IMR-90 (cell line): ENCODE measurements at regions not wholly inside any gene's neighbourhood (a gene's known extent, or its start where the extent isn't known, plus 50 kb on each side); places are given as distances from the start of the nearest gene placed in this dataset.

Experiments used
- ATAC-seq: fragments of 200-7000 bp; cut with Tn5 transposase; 2 replicates; pipeline ENCODE4 v1.9.1; 2020; ENCODE audit warnings: low read depth, mild to moderate bottlenecking, moderate library complexity
- BruUV-seq: library from RNA; stranded (reverse); fragments of 400-500 nt; replicated peaks from 2 replicates; lab custom pipeline; 2021; lab: Mats Ljungman, UMichigan
- CTCF ChIA-PET: fragments of 300-600 bp; formaldehyde crosslinking; extraction: SDS; loops from one replicate; lab custom pipeline; 2021; ENCODE audit warnings: antibody characterized with exemption; lab: Yijun Ruan, JAX
- POLR2A ChIA-PET: fragments of 300-600 bp; sonication (Branson Sonifier 250); formaldehyde crosslinking; loops from one replicate; lab custom pipeline; 2022; ENCODE audit warnings: antibody characterized with exemption; ENCODE audit not compliant: unreplicated experiment; lab: Charles Lee
- DNase-seq: peaks from one replicate; pipeline ENCODE4 v3.0.0; 2013
- H2AFZ ChIP-seq: replicated peaks from 2 replicates; pipeline ENCODE3; 2013; ENCODE audit warnings: low read length, mild to moderate bottlenecking; ENCODE audit not compliant: poor library complexity
- H2AK5ac ChIP-seq: 2 replicates; pipeline ENCODE4 v1.6.1; 2013; ENCODE audit warnings: low read depth, low read length, inconsistent platforms
- H2AK9ac ChIP-seq: replicated peaks from 2 replicates; pipeline ENCODE3; 2013; ENCODE audit warnings: mild to moderate bottlenecking, low read depth, low read length, moderate library complexity; ENCODE audit not compliant: poor library complexity
- H2BK120ac ChIP-seq: 2 replicates; pipeline ENCODE4 v1.6.1; 2013; ENCODE audit warnings: low read depth, low read length, inconsistent platforms
- H2BK15ac ChIP-seq: 3 replicates; pipeline ENCODE4 v1.6.1; 2013; ENCODE audit warnings: low read depth, low read length, inconsistent platforms
- H2BK20ac ChIP-seq: 2 replicates; pipeline ENCODE4 v1.6.1; 2013; ENCODE audit warnings: low read depth, mild to moderate bottlenecking, inconsistent platforms, low read length, moderate library complexity
- H2BK5ac ChIP-seq: 2 replicates; pipeline ENCODE4 v1.6.1; 2013; ENCODE audit warnings: mild to moderate bottlenecking, low read depth, low read length, inconsistent platforms; ENCODE audit not compliant: poor library complexity, severe bottlenecking
- H3K14ac ChIP-seq: replicated peaks from 2 replicates; pipeline ENCODE4 v1.6.1; 2013; ENCODE audit warnings: low read depth, low read length, inconsistent platforms
- H3K18ac ChIP-seq: 2 replicates; pipeline ENCODE4 v1.6.1; 2013; ENCODE audit warnings: low read depth, low read length, control low read depth
- H3K23ac ChIP-seq: 2 replicates; pipeline ENCODE4 v1.6.1; 2013; ENCODE audit warnings: low read depth, low read length, inconsistent platforms
- H3K27ac ChIP-seq: 2 replicates; pipeline ENCODE4 v1.5.1; 2013; ENCODE audit warnings: mild to moderate bottlenecking, control low read depth, low read length; ENCODE audit not compliant: insufficient read depth
- H3K27me3 ChIP-seq: 2 replicates; pipeline ENCODE4 v1.6.1; 2013; ENCODE audit warnings: low read length; ENCODE audit not compliant: control insufficient read depth, insufficient read depth
- H3K36me3 ChIP-seq: 2 replicates; pipeline ENCODE4 v1.6.1; 2013; ENCODE audit warnings: low read length, mixed read lengths; ENCODE audit not compliant: control insufficient read depth, insufficient read depth
- H3K4ac ChIP-seq: 2 replicates; pipeline ENCODE4 v1.6.1; 2013; ENCODE audit warnings: low read depth, low read length, inconsistent platforms
- H3K4me1 ChIP-seq: 2 replicates; pipeline ENCODE4 v1.6.1; 2013; ENCODE audit warnings: low read length, mixed read lengths; ENCODE audit not compliant: control insufficient read depth, insufficient read depth
- H3K4me2 ChIP-seq: 2 replicates; pipeline ENCODE4 v1.6.1; 2013; ENCODE audit warnings: low read depth, mild to moderate bottlenecking, control low read depth, low read length, moderate library complexity
- H3K4me3 ChIP-seq: 2 replicates; pipeline ENCODE4 v1.5.1; 2013; ENCODE audit warnings: low read depth, mild to moderate bottlenecking, control low read depth, low read length, moderate library complexity; ENCODE audit not compliant: insufficient read depth
- H3K56ac ChIP-seq: 2 replicates; pipeline ENCODE4 v1.6.1; 2013; ENCODE audit warnings: low read length, inconsistent platforms; ENCODE audit not compliant: insufficient read depth; ENCODE audit errors: extremely low read depth
- H3K79me1 ChIP-seq, 2 experiments: 2 replicates each; pipeline ENCODE4 v1.6.1; 2013; ENCODE audit warnings: low read length in 2 of 2, inconsistent platforms in 1 of 2, low read depth in 1 of 2
- H3K9ac ChIP-seq: 2 replicates; pipeline ENCODE4 v1.6.1; 2013; ENCODE audit warnings: low read depth, low read length, control low read depth
- H3K9me1 ChIP-seq: 2 replicates; pipeline ENCODE4 v1.6.1; 2013; ENCODE audit warnings: low read length, inconsistent platforms; ENCODE audit not compliant: insufficient read depth
- H3K9me3 ChIP-seq: 2 replicates; pipeline ENCODE4 v1.6.1; 2013; ENCODE audit warnings: low read length; ENCODE audit not compliant: control insufficient read depth, insufficient read depth
- H4K20me1 ChIP-seq: 2 replicates; pipeline ENCODE4 v1.6.1; 2013; ENCODE audit warnings: low read length, inconsistent platforms; ENCODE audit not compliant: insufficient read depth
- H4K5ac ChIP-seq: 2 replicates; pipeline ENCODE4 v1.6.1; 2013; ENCODE audit warnings: mild to moderate bottlenecking, low read depth, low read length, control low read depth
- H4K8ac ChIP-seq, 2 experiments: 2 replicates each; pipeline ENCODE4 v1.6.1; 2013; ENCODE audit warnings: low read depth in 2 of 2, low read length in 2 of 2, control low read depth in 1 of 2, inconsistent platforms in 1 of 2
- H4K91ac ChIP-seq: 2 replicates; pipeline ENCODE4 v1.6.1; 2013; ENCODE audit warnings: low read depth, low read length, inconsistent platforms; ENCODE audit not compliant: insufficient read depth
- BHLHE40 ChIP-seq: fragments of 150-350 bp; IDR thresholded peaks from 2 replicates; pipeline ENCODE4 v1.6.1; 2016; ENCODE audit warnings: mild to moderate bottlenecking, low read depth, low read length
- CEBPB ChIP-seq: IDR thresholded peaks from 2 replicates; pipeline ENCODE4 v1.6.1; 2012; ENCODE audit warnings: low read depth, low read length, improper control_type of control experiment
- CTCF ChIP-seq: conservative IDR thresholded peaks from 2 replicates; pipeline ENCODE4 v1.5.1; 2012; ENCODE audit warnings: mild to moderate bottlenecking, low read depth, low read length, improper control_type of control experiment
- FOS ChIP-seq: fragments of 150-350 bp; IDR thresholded peaks from 2 replicates; pipeline ENCODE4 v1.6.1; 2016; ENCODE audit warnings: low read depth, low read length
- MAFK ChIP-seq: IDR thresholded peaks from 2 replicates; pipeline ENCODE4 v1.6.1; 2012; ENCODE audit warnings: low read depth, low read length, improper control_type of control experiment
- MXI1 ChIP-seq: IDR thresholded peaks from 2 replicates; pipeline ENCODE4 v1.6.1; 2012; ENCODE audit warnings: low read depth, mild to moderate bottlenecking, low read length, moderate library complexity, borderline replicate concordance
- NFE2L2 ChIP-seq: fragments of 150-350 bp; IDR thresholded peaks from 2 replicates; pipeline ENCODE4 v1.6.1; 2016; ENCODE audit warnings: low read depth, mild to moderate bottlenecking, low read length
- POLR2A ChIP-seq: IDR thresholded peaks from 2 replicates; pipeline ENCODE4 v1.6.1; 2012; ENCODE audit warnings: mild to moderate bottlenecking, low read depth, low read length
- RAD21 ChIP-seq: IDR thresholded peaks from 2 replicates; pipeline ENCODE4 v1.6.1; 2012; ENCODE audit warnings: low read length, improper control_type of control experiment
- RFX5 ChIP-seq: IDR thresholded peaks from 2 replicates; pipeline ENCODE4 v1.8.0; 2012; ENCODE audit warnings: low read depth, mild to moderate bottlenecking, low read length, moderate library complexity
- SMC3 ChIP-seq: fragments of 150-350 bp; IDR thresholded peaks from 2 replicates; pipeline ENCODE4 v1.6.1; 2016; ENCODE audit warnings: low read depth, mild to moderate bottlenecking, antibody characterized with exemption, low read length, moderate library complexity
- WGBS, 2 experiments: methylation state at CpG; one replicate each; pipeline versions ENCODE4 v1.1.5 to v1.1.7; 2013; ENCODE audit warnings: missing lambda C conversion rate in 2 of 2; ENCODE audit not compliant: insufficient read length in 1 of 2; ENCODE audit errors: extremely low coverage in 2 of 2; 5-methylcytosine and 5-hydroxymethylcytosine counted together
- dilution Hi-C: fragments of 300-500 bp; cut with HindIII; formaldehyde crosslinking; loops from one replicate; pipeline ENCODE4 v1.14.3; 2018; ENCODE audit warnings: low sequenced_read_pairs; ENCODE audit not compliant: unreplicated experiment
- in situ Hi-C: fragments of 300-500 bp; cut with MboI; formaldehyde crosslinking; loops from 3 replicates; pipeline ENCODE4 v1.14.3; 2019; ENCODE audit warnings: low sequenced_read_pairs, inconsistent platforms, mixed read lengths
- intact Hi-C: fragments of 100-400 bp; cut with micrococcal nuclease; formaldehyde crosslinking; loops from 2 replicates; pipeline ENCODE4 v1.10.0; 2022
- TF ChIP-seq, protein P1 (sequence below): fragments of 150-350 bp; IDR thresholded peaks from 2 replicates; pipeline ENCODE4 v1.6.1; 2016; ENCODE audit warnings: low read depth, mild to moderate bottlenecking, low read length, moderate library complexity, borderline replicate concordance
- TF ChIP-seq, protein P2 (sequence below): fragments of 150-350 bp; IDR thresholded peaks from 2 replicates; pipeline ENCODE4 v1.6.1; 2017; ENCODE audit warnings: mild to moderate bottlenecking, antibody characterized with exemption, low read length, low read depth

GRCh38 chr4:148630051-148630450, 187.8 kb upstream of the NR3C2 start:
- DNase-seq (no peak), ATAC-seq (no peak)
- Histone ChIP-seq H3K9ac (no peak overlapping the region), H2BK20ac (no peak overlapping the region), H3K56ac (no peak overlapping the region), H3K23ac (no peak overlapping the region), H2AK5ac (no peak overlapping the region), H3K4ac (no peak overlapping the region), H3K27me3 (no peaks in the 10 kb centered on the region), H2BK120ac (no peak overlapping the region), H2BK15ac (no peak overlapping the region), H2BK5ac (no peak overlapping the region), H3K9me1 (no peaks in the 10 kb centered on the region), H3K4me1 (no peaks in the 10 kb centered on the region), H3K14ac (no peak overlapping the region), H2AFZ (no peak overlapping the region), H4K20me1 (no peaks in the 10 kb centered on the region), H2AK9ac (no peak overlapping the region), H3K9me3 (no peaks in the 10 kb centered on the region), H3K79me1 (no peaks in the 10 kb centered on the region), H4K8ac (no peak overlapping the region), H3K18ac (no peak overlapping the region), H4K91ac (no peak overlapping the region), H3K4me3 (no peak overlapping the region), H3K4me2 (no peak overlapping the region), H4K5ac (no peak overlapping the region), H3K36me3 (no peaks in the 10 kb centered on the region), H3K27ac (no peak overlapping the region)
- dilution Hi-C loops = no loop called here
- CTCF ChIA-PET = no interaction called here
- in situ Hi-C loops = no loop called here
- intact Hi-C loops = no loop called here
- BruUV-seq = no TSS peak
- TF ChIP-seq CEBPB = no peak
- TF ChIP-seq, protein P1, sequence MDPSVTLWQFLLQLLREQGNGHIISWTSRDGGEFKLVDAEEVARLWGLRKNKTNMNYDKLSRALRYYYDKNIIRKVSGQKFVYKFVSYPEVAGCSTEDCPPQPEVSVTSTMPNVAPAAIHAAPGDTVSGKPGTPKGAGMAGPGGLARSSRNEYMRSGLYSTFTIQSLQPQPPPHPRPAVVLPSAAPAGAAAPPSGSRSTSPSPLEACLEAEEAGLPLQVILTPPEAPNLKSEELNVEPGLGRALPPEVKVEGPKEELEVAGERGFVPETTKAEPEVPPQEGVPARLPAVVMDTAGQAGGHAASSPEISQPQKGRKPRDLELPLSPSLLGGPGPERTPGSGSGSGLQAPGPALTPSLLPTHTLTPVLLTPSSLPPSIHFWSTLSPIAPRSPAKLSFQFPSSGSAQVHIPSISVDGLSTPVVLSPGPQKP = no peak
- no peak for TF ChIP-seq POLR2A
- no peak for TF ChIP-seq RAD21
- TF ChIP-seq RFX5 = no peak
- TF ChIP-seq NFE2L2 = no peak
- TF ChIP-seq, protein P2, sequence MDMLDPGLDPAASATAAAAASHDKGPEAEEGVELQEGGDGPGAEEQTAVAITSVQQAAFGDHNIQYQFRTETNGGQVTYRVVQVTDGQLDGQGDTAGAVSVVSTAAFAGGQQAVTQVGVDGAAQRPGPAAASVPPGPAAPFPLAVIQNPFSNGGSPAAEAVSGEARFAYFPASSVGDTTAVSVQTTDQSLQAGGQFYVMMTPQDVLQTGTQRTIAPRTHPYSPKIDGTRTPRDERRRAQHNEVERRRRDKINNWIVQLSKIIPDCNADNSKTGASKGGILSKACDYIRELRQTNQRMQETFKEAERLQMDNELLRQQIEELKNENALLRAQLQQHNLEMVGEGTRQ = no peak
- TF ChIP-seq SMC3 = no peak
- TF ChIP-seq BHLHE40 = no peak
- TF ChIP-seq MXI1 = no peak
- TF ChIP-seq CTCF = no peak
- TF ChIP-seq MAFK = no peak
- TF ChIP-seq FOS = no peak
- POLR2A ChIA-PET = no interaction called here
- WGBS, 2 experiments = no CpG with 5 or more reads among the region's 1 CpG
